Small intestine (tissue), 7 donors: ENCODE measurements at regions not wholly inside any gene's neighbourhood (a gene's known extent, or its start where the extent isn't known, plus 50 kb on each side); places are given as distances from the start of the nearest gene placed in this dataset.
"Not testable (repeated sequence)": the region's sequence is repeated elsewhere in the genome, so short reads cannot be mapped to it uniquely, and the experiment has no call there.

Source experiments
- DNase-seq, 2 donors: peaks; one replicate each; pipeline versions ENCODE4 v3.0.0 to v3.0.0-alpha.2; 2013
- FAIRE-seq: peaks from 2 replicates; lab custom pipeline; 2012; peaks lifted over from hg19 to GRCh38; lab: Jason Lieb, UNC
- H3K27ac ChIP-seq, 3 donors: one replicate each; pipeline ENCODE4 v1.5.1; 2013; ENCODE audit warnings: low read length in 2 of 3, mild to moderate bottlenecking in 2 of 3, control low read depth in 1 of 3, inconsistent platforms in 1 of 3, low read depth in 1 of 3, moderate library complexity in 1 of 3
- H3K27me3 ChIP-seq, 3 donors: one replicate each; pipeline ENCODE4 v1.6.1; 2013; ENCODE audit warnings: low read length in 3 of 3, inconsistent platforms in 1 of 3; ENCODE audit not compliant: control insufficient read depth in 3 of 3, insufficient read depth in 3 of 3
- H3K36me3 ChIP-seq, 3 donors: one replicate each; pipeline ENCODE4 v1.6.1; 2013; ENCODE audit warnings: low read length in 3 of 3, inconsistent platforms in 1 of 3, low read depth in 1 of 3, mild to moderate bottlenecking in 1 of 3, moderate library complexity in 1 of 3; ENCODE audit not compliant: control insufficient read depth in 3 of 3, insufficient read depth in 2 of 3
- H3K4me1 ChIP-seq, 3 donors: one replicate each; pipeline ENCODE4 v1.6.1; 2013; ENCODE audit warnings: low read length in 2 of 3, inconsistent platforms in 1 of 3, low read depth in 1 of 3, mild to moderate bottlenecking in 1 of 3, moderate library complexity in 1 of 3; ENCODE audit not compliant: control insufficient read depth in 3 of 3, insufficient read depth in 2 of 3
- H3K4me3 ChIP-seq, 3 donors: one replicate each; pipeline ENCODE4 v1.5.1; 2013; ENCODE audit warnings: low read length in 3 of 3, control low read depth in 1 of 3, inconsistent platforms in 1 of 3, low read depth in 1 of 3, mild to moderate bottlenecking in 1 of 3, moderate library complexity in 1 of 3
- H3K9me3 ChIP-seq, 2 donors: one replicate each; pipeline ENCODE4 v1.6.1; 2013; ENCODE audit warnings: low read depth in 1 of 2, low read length in 1 of 2; ENCODE audit not compliant: control insufficient read depth in 2 of 2, insufficient read depth in 1 of 2
- WGBS, 3 donors: extraction: QIAGEN DNeasy Blood & Tissue Kit; methylation state at CpG; one replicate each; pipeline ENCODE4 v1.1.7; 2013; 5-methylcytosine and 5-hydroxymethylcytosine counted together
- donor health status: healthy with polysubstance abuse.
- donor health status: control.
- donor health status: control.
- donor health status: Bipolar disorder and iron deficiency.
- donor health status: healthy.

DNA sequence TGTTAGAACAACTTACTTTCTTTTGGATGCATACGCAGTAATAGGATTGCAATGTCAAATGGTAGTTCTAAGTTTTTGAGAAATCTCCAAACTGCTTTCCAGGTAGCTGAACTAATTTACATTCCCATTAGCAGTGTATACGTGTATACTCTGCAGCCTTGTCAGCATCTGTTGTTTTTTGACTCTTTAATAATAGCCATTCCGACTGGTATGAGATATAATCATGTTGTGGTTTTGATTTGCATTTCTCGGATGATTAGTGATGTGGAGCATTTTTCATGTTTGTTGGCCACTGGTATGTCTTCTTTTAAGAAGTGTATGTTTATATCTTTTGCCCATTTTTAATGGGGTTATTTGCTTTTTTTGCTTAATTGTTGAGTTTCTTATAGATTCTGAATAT is 76.9 kb upstream of the HNRNPA1L2 start:
- not testable (repeated sequence) for H3K4me3 ChIP-seq, H3K36me3 ChIP-seq, FAIRE-seq, H3K4me1 ChIP-seq, H3K27ac ChIP-seq, DNase-seq, H3K9me3 ChIP-seq, H3K27me3 ChIP-seq
- WGBS, 3 donors, result 78 to 81% (median 81%) methylated on average over 3 to 4 of the region's 4 CpGs

DNA sequence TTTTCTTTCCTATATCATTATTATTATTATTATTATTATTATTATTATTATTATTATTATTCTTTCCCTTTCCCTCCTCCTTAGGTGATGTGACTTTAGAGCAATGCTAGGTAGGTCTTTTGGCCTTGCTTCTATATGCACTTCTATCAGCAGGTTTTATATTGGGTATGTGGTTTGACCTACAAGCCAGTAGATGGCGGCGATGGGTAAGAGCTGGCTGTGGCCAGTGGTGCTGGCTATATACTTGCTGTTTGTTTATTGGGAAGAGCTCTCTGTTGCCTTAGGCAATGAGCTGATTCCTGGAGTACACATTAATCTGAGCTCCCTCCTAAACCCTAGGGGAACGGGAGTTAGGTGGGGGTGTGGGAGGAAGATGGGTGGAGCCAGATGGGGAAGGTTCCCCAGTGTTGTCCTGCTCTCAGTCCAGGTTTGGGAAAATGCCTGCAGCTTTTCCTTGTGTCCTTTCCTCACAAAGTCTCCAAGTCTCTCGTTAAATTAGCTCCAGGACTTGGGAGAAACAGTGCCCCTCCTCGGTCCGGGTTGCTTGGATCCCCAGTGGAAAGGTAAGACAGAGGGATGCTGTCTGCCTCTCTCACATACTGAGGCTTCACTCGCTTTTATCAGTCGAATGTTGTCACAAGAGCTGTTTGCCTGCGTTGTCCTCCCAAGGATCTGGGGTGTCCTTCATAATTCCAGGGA is 72.2 kb upstream of the HNRNPA1L2 start:
- 9 to 10% (median 10%) methylated on average over 2 to 3 of the region's 9 CpGs for WGBS, 3 donors
- H3K27me3 ChIP-seq, H3K4me3 ChIP-seq, H3K27ac ChIP-seq, FAIRE-seq, H3K36me3 ChIP-seq, H3K4me1 ChIP-seq, H3K9me3 ChIP-seq: not testable (repeated sequence)
- DNase-seq, result peak in 1 of 2 donors; percentile 25

GRCh38 chr13:52571163-52571562 is 71.1 kb upstream of the HNRNPA1L2 start:
- H3K36me3 ChIP-seq, H3K4me1 ChIP-seq, FAIRE-seq, H3K9me3 ChIP-seq, H3K4me3 ChIP-seq, H3K27me3 ChIP-seq, H3K27ac ChIP-seq, DNase-seq: not testable (repeated sequence)
- 91 to 95% (median 94%) methylated on average over 2 of the region's 3 CpGs for WGBS, 3 donors

- not testable (repeated sequence) for FAIRE-seq, H3K27me3 ChIP-seq, DNase-seq, H3K27ac ChIP-seq, H3K9me3 ChIP-seq, H3K4me3 ChIP-seq, H3K4me1 ChIP-seq, H3K36me3 ChIP-seq
- 6 to 22% (median 15%) methylated on average over 2 of the region's 2 CpGs for WGBS, 3 donors
Measured at GRCh38 chr13:52582962-52583361, 59.3 kb upstream of the HNRNPA1L2 start.
